NCI-H2196 (cell line): ENCODE measurements at regions not wholly inside any gene's neighbourhood (a gene's known extent, or its start where the extent isn't known, plus 50 kb on each side); places are given as distances from the start of the nearest gene placed in this dataset.
"Not testable (repeated sequence)": the region's sequence is repeated elsewhere in the genome, so short reads cannot be mapped to it uniquely, and the experiment has no call there.

Experiments
- DNase-seq: peaks from one replicate; lab custom pipeline; 2025; ENCODE audit not compliant: unreplicated experiment; lab: John Stamatoyannopoulos, UW

- no peak for DNase-seq
These were observed 298.5 kb downstream of the PAX3 start for GRCh38 chr2:222000326-222000725.

- DNase-seq = no peak
These were observed 299.1 kb downstream of the PAX3 start for GRCh38 chr2:221999717-222000116.

- DNase-seq = no peak
These were observed 299.6 kb downstream of the PAX3 start for GRCh38 chr2:221999166-221999565.

GRCh38 chr2:221997683-221998082, 301.1 kb downstream of the PAX3 start:
- DNase-seq = no peak

DNA sequence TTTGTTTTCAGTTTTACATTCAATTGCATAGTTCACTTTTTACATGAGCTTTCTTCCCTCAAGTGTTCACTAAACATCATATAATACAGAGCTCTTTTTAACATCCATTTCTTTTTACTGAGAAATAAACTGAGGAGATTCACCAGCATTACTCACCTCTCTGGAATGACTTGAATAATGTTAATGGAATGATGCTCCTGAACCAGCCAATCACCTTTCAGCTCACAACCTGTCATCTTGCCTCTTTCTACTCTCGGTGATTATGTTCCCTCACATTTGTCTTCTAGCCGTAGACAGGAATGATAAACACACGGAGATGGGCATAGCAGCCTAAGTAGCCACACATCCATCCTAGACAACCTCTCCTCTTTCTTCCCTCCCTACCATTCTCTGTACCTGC, 301.7 kb downstream of the PAX3 start:
- no peak for DNase-seq

DNA sequence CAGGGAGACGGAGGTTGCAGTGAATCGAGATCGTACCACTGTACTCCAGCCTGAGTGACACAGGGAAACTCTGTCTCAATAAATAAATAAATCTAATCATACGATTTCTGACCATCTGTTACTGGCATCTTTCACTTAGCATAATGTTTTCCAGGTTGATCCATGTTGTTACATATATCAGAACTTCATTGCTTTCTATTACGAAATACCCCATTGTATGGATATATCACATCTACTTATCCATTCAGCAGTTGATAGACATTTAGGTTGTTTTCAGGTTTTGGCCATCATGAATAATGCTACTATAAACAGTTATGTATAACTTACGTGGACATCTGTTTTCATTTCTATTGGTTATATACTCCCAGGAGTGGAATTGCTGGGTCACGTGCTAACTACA, 303.9 kb downstream of the PAX3 start:
- DNase-seq = no peak

GRCh38 chr2:221984376-221984775, 314.4 kb downstream of the PAX3 start:
- DNase-seq = not testable (repeated sequence)

- DNase-seq = no peak
These were observed 316.8 kb downstream of the PAX3 start for GRCh38 chr2:221981912-221982470.

DNA sequence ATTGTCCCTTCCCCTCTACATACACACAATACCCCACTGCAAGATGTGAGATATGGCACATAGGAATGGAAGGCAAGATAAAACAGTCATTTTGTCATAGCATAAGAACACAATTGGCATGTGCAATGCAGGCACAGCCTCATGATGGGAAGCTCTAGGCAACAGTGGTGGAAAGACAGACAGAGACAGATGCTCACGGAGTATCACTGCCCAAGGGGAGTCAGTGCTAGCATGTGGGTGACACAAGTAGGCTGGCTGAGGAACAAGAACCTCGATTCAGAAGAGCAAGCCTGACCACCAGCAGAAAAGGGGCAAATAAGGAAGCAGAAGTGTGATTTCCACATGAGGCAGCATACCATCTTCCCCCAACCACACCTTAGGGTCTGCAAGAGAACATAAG, 323.6 kb downstream of the PAX3 start:
- no peak for DNase-seq

DNA sequence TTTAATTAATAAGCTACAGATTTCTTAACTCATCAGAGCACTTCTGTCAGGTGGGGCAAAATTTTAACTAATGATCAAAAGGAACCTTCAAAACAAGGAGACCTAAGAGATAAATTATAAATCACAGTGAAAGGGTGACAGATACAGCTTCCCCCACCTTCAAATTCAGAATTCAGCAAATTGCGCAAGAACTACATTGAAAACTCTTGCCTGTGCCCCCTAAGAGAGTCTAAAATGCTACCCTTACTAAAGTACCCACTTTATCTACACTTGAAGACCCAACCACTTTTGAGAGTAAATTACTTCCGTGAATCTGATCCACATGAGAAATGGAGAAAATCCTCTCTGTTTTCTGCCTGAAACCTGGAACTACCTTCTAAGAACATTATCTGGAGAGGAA, 324.9 kb downstream of the PAX3 start:
- no peak for DNase-seq

GRCh38 chr2:221973502-221973901, 325.3 kb downstream of the PAX3 start:
- no peak for DNase-seq

DNA sequence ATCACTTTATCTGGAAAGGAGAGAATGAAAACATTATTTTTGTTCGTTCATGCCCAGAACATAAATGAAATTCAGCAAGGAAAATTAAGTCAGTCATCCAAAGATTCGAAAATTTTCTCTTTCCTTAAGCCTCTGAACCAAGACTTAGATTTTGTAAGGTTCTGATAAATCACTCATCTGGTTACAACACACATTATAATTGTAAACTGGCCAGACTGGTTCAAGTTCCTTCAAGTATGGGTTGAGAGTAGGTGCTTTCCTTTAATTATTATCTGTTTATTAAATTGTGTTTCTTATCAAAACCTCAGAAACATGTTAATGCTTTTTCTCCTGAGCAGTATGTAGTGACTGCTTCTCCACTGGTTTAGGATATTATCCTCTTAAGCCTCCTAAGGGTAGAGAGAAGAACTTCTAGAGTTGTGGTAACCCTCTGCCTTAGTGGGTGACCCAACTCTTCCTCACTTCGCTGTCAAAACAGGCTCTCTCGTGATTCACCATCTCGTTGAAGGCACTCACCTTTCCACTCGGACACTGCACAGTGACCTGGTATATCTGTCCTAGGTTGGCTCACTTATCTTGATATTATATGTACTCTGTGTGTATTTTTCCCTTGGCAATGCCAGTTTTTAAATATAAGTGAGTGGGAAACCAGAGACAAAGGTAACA, 325.9 kb downstream of the PAX3 start:
- no peak for DNase-seq

- DNase-seq = no peak
These were observed 328.4 kb downstream of the PAX3 start for GRCh38 chr2:221970389-221970788.

DNA sequence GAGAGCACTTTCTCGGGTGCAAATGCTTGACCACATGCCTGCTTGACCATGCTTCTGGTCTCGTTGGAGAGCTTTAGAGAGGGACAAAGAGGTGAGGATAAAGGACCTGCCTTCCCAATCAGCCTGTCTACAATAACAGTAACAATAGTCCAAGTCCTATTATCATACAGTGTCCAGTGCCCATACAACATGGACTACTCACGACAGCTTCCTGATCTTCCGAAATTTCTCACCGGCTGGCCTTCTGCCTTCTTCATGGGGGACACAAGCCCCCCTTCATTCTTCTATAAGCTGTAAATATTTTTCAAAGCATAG, 329.0 kb downstream of the PAX3 start:
- DNase-seq = no peak

- DNase-seq = peak; percentile 51
These were observed 329.5 kb downstream of the PAX3 start for GRCh38 chr2:221969087-221969829.

- DNase-seq = no peak
These were observed 336.6 kb downstream of the PAX3 start for GRCh38 chr2:221962186-221962585.

GRCh38 chr2:221961561-221961960, 337.2 kb downstream of the PAX3 start:
- no peak for DNase-seq

- DNase-seq = no peak
These were observed 340.6 kb downstream of the PAX3 start for GRCh38 chr2:221958224-221958623.

DNA sequence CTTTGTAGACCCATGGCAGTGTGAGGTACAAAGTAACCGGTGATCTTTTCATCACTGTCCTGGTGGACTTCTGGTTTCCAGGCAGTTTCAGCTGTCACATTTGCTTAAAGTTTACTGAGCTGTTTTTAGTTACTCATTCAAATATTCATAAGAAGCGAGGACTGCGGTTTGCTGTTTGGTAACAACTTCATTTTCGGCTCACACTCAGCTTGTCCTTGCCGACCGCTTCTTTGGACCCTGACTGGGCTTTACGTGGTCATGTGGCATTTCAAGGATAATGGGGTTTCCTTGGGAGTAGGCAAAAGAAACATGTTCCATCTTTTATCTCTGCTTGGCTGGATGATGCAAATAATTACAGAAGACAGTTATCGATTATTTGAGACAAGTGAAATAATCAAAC, 350.7 kb downstream of the PAX3 start:
- DNase-seq = no peak

DNA sequence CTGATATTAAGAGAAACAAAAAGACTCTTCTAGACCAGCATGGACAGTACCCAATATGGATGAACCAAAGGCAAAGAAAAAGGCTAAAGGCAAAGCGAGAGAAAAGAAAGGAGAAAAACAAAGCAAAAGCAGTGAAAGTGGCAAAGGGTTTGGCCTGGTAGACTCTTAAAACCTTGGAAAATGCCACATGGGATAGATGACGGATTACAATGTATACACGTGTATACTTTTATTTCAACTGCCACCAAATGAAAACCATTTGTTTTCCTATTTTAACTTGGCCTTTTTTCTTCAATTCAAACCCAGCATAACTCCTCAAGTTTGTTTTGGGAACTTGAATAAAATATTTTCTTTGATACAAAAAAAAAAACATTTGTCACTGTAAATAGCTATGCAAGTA, 354.3 kb downstream of the PAX3 start:
- not testable (repeated sequence) for DNase-seq

DNA sequence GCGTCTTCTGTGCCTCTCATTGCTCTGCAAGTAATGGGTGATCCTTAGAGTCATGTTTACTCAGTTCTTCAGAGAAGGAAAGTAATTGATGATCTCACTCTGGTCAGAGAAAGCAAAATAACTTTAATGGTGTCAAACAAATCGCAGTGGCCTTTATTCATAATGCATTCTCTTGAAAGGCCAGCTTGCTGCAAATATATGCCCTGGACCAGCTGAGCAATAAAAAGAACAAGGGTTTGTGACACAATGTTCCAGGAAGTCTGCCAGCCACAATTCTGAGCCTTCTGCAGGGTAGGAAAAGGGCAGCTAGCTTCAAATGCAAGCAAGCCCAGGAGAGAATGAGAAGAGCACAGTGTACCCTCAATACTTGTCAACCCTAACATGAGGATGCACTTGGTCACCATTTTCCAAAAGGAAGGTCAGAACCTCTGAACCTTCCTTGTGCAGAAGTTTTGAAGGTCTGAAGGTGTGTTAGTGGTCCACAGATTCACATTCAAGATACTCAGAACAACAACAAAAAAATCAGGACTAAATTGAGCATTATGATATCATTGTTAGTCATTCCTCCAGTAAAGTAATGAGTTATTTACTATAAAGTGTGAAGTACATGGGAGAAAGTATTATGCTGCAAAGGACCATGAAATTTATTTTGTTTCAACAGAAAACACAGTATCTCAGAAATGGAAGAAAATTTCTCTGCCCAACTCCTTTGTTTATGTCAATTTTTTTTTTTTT, 355.6 kb downstream of the PAX3 start:
- no peak for DNase-seq
